OCI-LY7 (cell line): ENCODE measurements at regions not wholly inside any gene's neighbourhood (a gene's known extent, or its start where the extent isn't known, plus 50 kb on each side); places are given as distances from the start of the nearest gene placed in this dataset.

Experiments used
- EZH2phosphoT487 ChIP-seq: fragments of 200-600 bp; sonication (generic); IDR thresholded peaks from 2 replicates; pipeline ENCODE4 v1.6.1; 2018; ENCODE audit warnings: low read depth, borderline replicate concordance, mild to moderate bottlenecking, mixed run types, antibody characterized with exemption, low read length, moderate library complexity, mixed read lengths
- TF ChIP-seq, protein P1 (sequence below): fragments of 200-600 bp; sonication (generic); conservative IDR thresholded peaks from 2 replicates; pipeline ENCODE4 v1.5.1; 2014; ENCODE audit warnings: mild to moderate bottlenecking, antibody characterized with exemption, low read length, moderate library complexity, mixed read lengths

DNA sequence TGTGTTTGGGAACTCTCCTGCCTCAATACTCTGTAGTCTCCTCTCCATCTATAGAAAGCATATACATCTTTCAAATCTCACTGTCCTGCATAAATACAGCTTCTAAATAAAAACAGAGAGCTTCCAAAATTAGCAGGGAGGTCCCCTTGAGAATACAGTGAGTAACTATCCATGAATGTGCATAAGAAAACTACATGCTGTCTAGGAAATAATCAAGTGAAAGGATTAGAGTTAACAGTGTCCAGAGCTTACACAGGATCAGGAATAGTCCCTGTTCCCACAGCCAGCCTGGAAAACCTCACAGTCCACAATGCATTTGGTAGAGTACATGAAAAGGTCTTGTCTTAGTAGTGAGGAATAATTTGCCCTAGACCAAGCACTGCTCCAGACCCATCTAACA, 123.0 kb upstream of the POU3F2 start:
- no peak for TF ChIP-seq EZH2phosphoT487
- TF ChIP-seq, protein P1, sequence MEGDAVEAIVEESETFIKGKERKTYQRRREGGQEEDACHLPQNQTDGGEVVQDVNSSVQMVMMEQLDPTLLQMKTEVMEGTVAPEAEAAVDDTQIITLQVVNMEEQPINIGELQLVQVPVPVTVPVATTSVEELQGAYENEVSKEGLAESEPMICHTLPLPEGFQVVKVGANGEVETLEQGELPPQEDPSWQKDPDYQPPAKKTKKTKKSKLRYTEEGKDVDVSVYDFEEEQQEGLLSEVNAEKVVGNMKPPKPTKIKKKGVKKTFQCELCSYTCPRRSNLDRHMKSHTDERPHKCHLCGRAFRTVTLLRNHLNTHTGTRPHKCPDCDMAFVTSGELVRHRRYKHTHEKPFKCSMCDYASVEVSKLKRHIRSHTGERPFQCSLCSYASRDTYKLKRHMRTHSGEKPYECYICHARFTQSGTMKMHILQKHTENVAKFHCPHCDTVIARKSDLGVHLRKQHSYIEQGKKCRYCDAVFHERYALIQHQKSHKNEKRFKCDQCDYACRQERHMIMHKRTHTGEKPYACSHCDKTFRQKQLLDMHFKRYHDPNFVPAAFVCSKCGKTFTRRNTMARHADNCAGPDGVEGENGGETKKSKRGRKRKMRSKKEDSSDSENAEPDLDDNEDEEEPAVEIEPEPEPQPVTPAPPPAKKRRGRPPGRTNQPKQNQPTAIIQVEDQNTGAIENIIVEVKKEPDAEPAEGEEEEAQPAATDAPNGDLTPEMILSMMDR: no peak
